ENCODE measurements at regions not wholly inside any gene's neighbourhood (a gene's known extent, or its start where the extent isn't known, plus 50 kb on each side); places are given as distances from the start of the nearest gene placed in this dataset.

DNA sequence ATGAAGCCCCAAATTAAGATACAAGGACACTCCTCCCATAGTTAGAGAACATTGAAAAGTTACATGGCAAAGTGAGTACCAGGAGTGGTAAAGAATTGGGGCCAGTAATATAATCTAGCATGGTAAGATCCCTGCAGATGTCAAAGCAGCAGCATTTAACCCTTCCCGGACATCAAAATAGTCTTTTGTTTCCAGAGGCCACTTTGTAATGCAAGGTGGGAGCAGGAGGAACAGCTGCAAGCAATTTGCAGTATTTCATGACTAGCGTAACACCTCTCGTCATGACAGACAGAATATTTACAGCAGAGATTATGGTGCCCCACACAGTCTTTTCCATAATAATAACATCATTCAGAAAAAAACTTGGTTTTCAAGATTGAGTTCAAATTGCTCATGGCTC is 123.2 kb upstream of the VGLL2 start:
- no TSS peak for BruUV-seq (replicated peaks)
- RAD21 ChIA-PET (ENCODE audit: unreplicated experiment) = no interaction called here
- 26% methylated on average over 3 of the region's 3 CpGs for WGBS (ENCODE audit: insufficient coverage, insufficient replicate concordance, low lambda C conversion rate, missing lambda C conversion rate)

More for the DNA sequence above, 123.2 kb upstream of the VGLL2 start:
- ChIA-PET POLR2A (no interaction called here), SMC1A (ENCODE audit: uncharacterized antibody, unreplicated experiment) (no interaction called here), CTCF (no interaction called here)
- Histone ChIP-seq H3K4me1 (ENCODE audit: control insufficient read depth, insufficient read depth, low read length) (no peaks in the 10 kb centered on the region), H3K79me2 (ENCODE audit: control insufficient read depth, insufficient read depth, low read length) (no peaks in the 10 kb centered on the region), H3K27me3 (replicated peaks in 1 of 2; ENCODE audit: control insufficient read depth in 2 of 2, insufficient read depth in 2 of 2, low read length in 1 of 2) (no peaks in the 10 kb centered on the region), H3K4me2 (ENCODE audit: control insufficient read depth, insufficient read depth) (no peak overlapping the region), H3K4me3 (no peak overlapping the region), H2AFZ (ENCODE audit: control insufficient read depth, low read depth, low read length) (no peak overlapping the region), H4K20me1 (ENCODE audit: control insufficient read depth, insufficient read depth) (no peaks in the 10 kb centered on the region), H3K9ac (ENCODE audit: control insufficient read depth, insufficient read depth, low read length) (no peak overlapping the region), H3K36me3 (ENCODE audit: control insufficient read depth in 2 of 2, insufficient read depth in 2 of 2, low read length in 1 of 2) (no peaks in the 10 kb centered on the region), H3K27ac (ENCODE audit: control insufficient read depth, insufficient read depth) (no peak overlapping the region), H3K9me3 (replicated peaks; ENCODE audit: control insufficient read depth, insufficient read depth, low read length) (no peaks in the 10 kb centered on the region)
- no peak for ATAC-seq
- in situ Hi-C loops (cut with MboI) (no loop called here), intact Hi-C loops (cut with micrococcal nuclease; ENCODE audit: unreplicated experiment) (no loop called here)
- DNase-seq (ENCODE audit: low read depth, low spot score) = no peak
- TF ChIP-seq CREB1 (IDR thresholded peaks at IDR 0.05; ENCODE audit: low read depth) (no peak), SKIL (IDR thresholded peaks at IDR 0.05; ENCODE audit: low read depth, poor library complexity, severe bottlenecking) (no peak), KAT2A (conservative IDR thresholded peaks at IDR 0.05; ENCODE audit: control insufficient read depth, low read depth, low read length) (no peak), YY1 (IDR thresholded peaks at IDR 0.05; ENCODE audit: low read depth, low read length) (no peak), ASH2L (IDR thresholded peaks at IDR 0.05; ENCODE audit: borderline replicate concordance, low read depth) (no peak), FOS (IDR thresholded peaks at IDR 0.05; ENCODE audit: borderline replicate concordance, extremely low read depth, insufficient read length) (no peak), ELK1 (IDR thresholded peaks at IDR 0.05; ENCODE audit: low read depth, low read length) (no peak), ZNF24 (IDR thresholded peaks at IDR 0.05) (no peak), TAF1 (IDR thresholded peaks at IDR 0.05; ENCODE audit: borderline replicate concordance, low read depth, low read length) (no peak), LARP7 (IDR thresholded peaks at IDR 0.05) (no peak), RELB (IDR thresholded peaks at IDR 0.05; ENCODE audit: low read depth) (no peak), SMAD5 (IDR thresholded peaks at IDR 0.05; ENCODE audit: low read depth) (no peak), EED (IDR thresholded peaks at IDR 0.05; ENCODE audit: low read depth) (no peak)
- FAIRE-seq = no peak
